Nephron (organoid): ENCODE measurements at regions not wholly inside any gene's neighbourhood (a gene's known extent, or its start where the extent isn't known, plus 50 kb on each side); places are given as distances from the start of the nearest gene placed in this dataset.

ENCODE experiments used
- H3K27ac Mint-ChIP-seq, 3 experiments: 2 replicates each; pipeline ENCODE4 v1.8.0; 2020; ENCODE audit warnings: mixed read lengths in 3 of 3, mild to moderate bottlenecking in 2 of 3, moderate library complexity in 1 of 3
- H3K27me3 Mint-ChIP-seq: 2 replicates; pipeline ENCODE4 v1.8.0; 2021; ENCODE audit warnings: low read depth, mild to moderate bottlenecking, moderate library complexity, mixed read lengths
- H3K36me3 Mint-ChIP-seq: 2 replicates; pipeline ENCODE4 v1.8.0; 2020; ENCODE audit warnings: low read depth, mixed read lengths
- H3K4me1 Mint-ChIP-seq: 2 replicates; pipeline ENCODE4 v1.8.0; 2020; ENCODE audit warnings: mixed read lengths
- H3K4me3 Mint-ChIP-seq, 3 experiments: 2 replicates each; pipeline ENCODE4 v1.8.0; 2020; ENCODE audit warnings: mild to moderate bottlenecking in 3 of 3, mixed read lengths in 3 of 3, moderate library complexity in 2 of 3
- H3K9me3 Mint-ChIP-seq: 2 replicates; pipeline ENCODE4 v1.8.0; 2020; ENCODE audit warnings: mixed read lengths
- CTCF ChIP-seq, 3 experiments: fragments of 200-600 bp; sonication (generic); IDR thresholded peaks; one replicate each; pipeline ENCODE4 v1.5.0; 2021; ENCODE audit warnings: antibody characterized with exemption in 3 of 3; ENCODE audit not compliant: unreplicated experiment in 3 of 3

DNA sequence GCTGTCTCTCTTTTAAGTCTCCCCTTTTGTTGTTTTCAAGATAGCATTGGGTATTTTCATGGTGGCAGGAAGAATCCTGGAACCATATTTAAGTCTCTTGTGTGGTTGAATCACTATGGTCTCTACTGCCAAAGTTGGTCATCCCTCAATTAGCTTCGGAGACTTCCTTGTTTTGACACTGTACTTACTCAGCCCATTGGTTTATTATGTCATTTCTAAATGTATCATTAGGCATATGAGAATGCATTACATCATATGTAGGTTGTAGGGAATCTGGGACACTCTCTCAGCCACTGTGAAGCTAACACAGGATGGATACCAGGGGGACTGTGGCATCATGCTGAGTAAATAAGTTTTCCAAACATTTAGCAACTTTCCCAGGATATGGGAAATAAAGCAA lies 211.8 kb downstream of the DTHD1 start:
- Mint-ChIP-seq H3K27ac (no peak overlapping the region), H3K27me3 (no peaks in the 10 kb centered on the region), H3K4me1 (peaks cover 9% of the 10 kb centered on the region), H3K36me3 (no peaks in the 10 kb centered on the region), H3K4me3 (no peak overlapping the region), H3K9me3 (no peaks in the 10 kb centered on the region)
- no peak for TF ChIP-seq CTCF (IDR thresholded peaks at IDR 0.05; ENCODE audit: unreplicated experiment in 3 of 3)

DNA sequence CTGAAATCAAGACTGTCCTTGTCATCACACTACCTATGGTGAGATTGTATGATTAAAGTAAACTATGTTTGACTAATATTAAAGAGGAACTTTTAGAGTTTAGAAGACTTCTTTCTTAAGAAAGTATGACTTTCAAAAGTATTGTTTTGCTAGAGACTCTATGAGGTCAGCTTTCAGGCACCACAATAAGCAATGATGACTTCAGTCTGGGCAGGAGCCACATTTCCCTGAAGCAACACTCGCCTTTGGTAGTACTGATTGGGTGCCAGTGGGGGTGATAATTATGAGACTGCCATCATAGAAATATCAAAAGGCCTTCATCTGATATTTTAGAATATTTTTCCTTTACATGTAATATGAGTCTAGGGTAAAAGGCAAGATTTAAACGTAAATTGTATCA lies 212.6 kb downstream of the DTHD1 start:
- no peaks in the 10 kb centered on the region for H3K9me3 Mint-ChIP-seq
- H3K27me3 Mint-ChIP-seq = no peaks in the 10 kb centered on the region
- no peaks in the 10 kb centered on the region for H3K36me3 Mint-ChIP-seq
- H3K27ac Mint-ChIP-seq = no peak overlapping the region
- no peak overlapping the region for H3K4me3 Mint-ChIP-seq
- H3K4me1 Mint-ChIP-seq = peaks cover 9% of the 10 kb centered on the region
- no peak for TF ChIP-seq CTCF (IDR thresholded peaks at IDR 0.05; ENCODE audit: unreplicated experiment in 3 of 3)

DNA sequence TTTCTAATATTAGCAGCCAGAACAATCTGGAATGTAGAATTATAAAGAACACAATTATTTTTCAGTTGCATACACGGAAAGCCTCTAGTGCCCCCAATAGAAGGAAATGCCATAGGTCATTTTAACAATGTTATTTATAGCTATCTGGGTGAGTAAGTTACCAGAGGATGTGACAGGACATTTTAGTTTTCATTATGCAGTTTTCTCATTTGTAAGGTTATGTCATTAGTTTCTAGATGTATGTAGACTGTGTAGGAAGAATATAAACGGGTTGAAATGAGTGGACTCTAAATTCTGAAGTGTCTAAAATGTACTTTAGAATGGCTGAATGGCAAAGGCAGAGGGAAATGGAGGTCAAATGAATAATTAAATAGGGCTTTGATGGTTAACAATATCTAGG lies 213.3 kb downstream of the DTHD1 start:
- H3K4me1 Mint-ChIP-seq = peaks cover 6% of the 10 kb centered on the region
- H3K27ac Mint-ChIP-seq = no peak overlapping the region
- no peak for TF ChIP-seq CTCF (IDR thresholded peaks at IDR 0.05; ENCODE audit: unreplicated experiment in 3 of 3)
- no peaks in the 10 kb centered on the region for H3K27me3 Mint-ChIP-seq
- H3K36me3 Mint-ChIP-seq = no peaks in the 10 kb centered on the region
- no peaks in the 10 kb centered on the region for H3K9me3 Mint-ChIP-seq
- no peak overlapping the region for H3K4me3 Mint-ChIP-seq

DNA sequence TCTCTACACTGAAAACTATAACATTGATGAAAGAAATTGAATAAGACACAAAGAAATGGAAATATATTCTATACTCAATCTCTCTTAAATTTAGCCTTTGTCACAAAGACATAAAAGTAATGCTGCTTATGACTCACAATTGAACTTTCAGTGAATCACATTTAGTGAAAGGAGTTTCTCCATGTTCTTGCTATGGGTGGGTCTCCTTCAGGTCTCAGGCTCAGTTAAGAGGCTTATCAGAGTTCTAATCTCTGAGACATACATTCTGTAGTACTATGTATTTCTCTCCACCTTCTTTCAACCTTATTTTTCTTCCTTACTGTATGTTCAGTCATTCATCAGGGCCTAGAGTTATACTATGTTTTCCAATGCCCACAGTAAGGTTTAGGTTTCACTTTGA lies 220.9 kb downstream of the DTHD1 start:
- no peak for TF ChIP-seq CTCF (IDR thresholded peaks at IDR 0.05; ENCODE audit: unreplicated experiment in 3 of 3)
- no peaks in the 10 kb centered on the region for H3K27me3 Mint-ChIP-seq

GRCh38 chr4:36508394-36508793 lies 227.0 kb downstream of the DTHD1 start:
- Mint-ChIP-seq H3K4me3 (no peak overlapping the region), H3K27ac (no peak overlapping the region), H3K4me1 (no peaks in the 10 kb centered on the region), H3K9me3 (no peaks in the 10 kb centered on the region), H3K36me3 (no peaks in the 10 kb centered on the region), H3K27me3 (no peaks in the 10 kb centered on the region)
- TF ChIP-seq CTCF (IDR thresholded peaks at IDR 0.05; ENCODE audit: unreplicated experiment in 3 of 3) = no peak

More for the DNA sequence above, 220.9 kb downstream of the DTHD1 start:
- no peak overlapping the region for H3K27ac Mint-ChIP-seq
- H3K36me3 Mint-ChIP-seq = no peaks in the 10 kb centered on the region
- no peaks in the 10 kb centered on the region for H3K9me3 Mint-ChIP-seq
- H3K4me1 Mint-ChIP-seq = no peaks in the 10 kb centered on the region
- no peak overlapping the region for H3K4me3 Mint-ChIP-seq

DNA sequence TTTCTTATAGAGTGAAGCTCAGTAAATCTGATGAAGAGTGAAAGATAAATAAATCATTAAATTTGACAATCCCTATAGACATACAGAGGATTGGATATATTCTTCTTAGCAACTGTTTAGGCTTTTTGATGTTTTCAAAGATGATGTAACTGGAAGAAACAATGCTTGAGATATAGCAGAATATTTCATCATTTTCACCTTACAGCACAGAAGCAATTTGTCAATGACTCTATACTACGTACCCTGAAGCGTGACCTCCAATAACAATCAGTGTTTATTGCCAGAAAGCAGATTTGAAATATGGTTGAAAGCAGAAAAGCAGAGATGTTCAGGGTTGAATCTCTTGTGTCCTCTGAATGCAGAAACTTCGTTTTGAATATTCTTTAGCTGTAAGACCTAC lies 228.4 kb downstream of the DTHD1 start:
- no peaks in the 10 kb centered on the region for H3K9me3 Mint-ChIP-seq
- TF ChIP-seq CTCF (IDR thresholded peaks at IDR 0.05; ENCODE audit: unreplicated experiment in 3 of 3) = no peak
- no peaks in the 10 kb centered on the region for H3K36me3 Mint-ChIP-seq
- H3K27me3 Mint-ChIP-seq = no peaks in the 10 kb centered on the region
- no peak overlapping the region for H3K27ac Mint-ChIP-seq
- H3K4me3 Mint-ChIP-seq = no peak overlapping the region
- H3K4me1 Mint-ChIP-seq = no peaks in the 10 kb centered on the region
